Epidermal melanocyte (primary cell): ENCODE measurements at regions not wholly inside any gene's neighbourhood (a gene's known extent, or its start where the extent isn't known, plus 50 kb on each side); places are given as distances from the start of the nearest gene placed in this dataset.
A peak's percentile ranks its signal among the peaks of the same experiment; 100 is the strongest.

Experiments used
- DNase-seq: peaks from one replicate; pipeline ENCODE4 v3.0.0; 2011; ENCODE audit warnings: low spot score; ENCODE audit not compliant: insufficient read length

DNA sequence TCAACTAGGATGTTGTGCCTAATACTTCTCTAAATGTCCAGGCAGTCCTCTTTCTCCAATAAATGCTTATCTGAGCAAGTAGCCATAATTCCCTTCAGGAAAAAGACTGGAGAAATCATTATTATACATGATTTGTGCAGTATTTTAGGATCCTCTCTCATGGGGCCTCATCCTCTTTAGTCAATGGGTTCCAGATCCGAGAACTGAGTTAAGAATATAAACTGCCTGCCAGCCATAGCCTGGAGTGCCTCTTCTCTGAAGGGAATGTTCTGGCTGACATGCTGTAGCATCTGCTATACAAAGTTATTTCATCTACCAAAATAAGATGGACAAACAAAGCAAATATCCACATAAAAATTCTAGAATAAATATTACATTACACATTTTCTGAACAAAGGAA, 334.0 kb upstream of the PRMT6 start:
- DNase-seq: no peak

DNA sequence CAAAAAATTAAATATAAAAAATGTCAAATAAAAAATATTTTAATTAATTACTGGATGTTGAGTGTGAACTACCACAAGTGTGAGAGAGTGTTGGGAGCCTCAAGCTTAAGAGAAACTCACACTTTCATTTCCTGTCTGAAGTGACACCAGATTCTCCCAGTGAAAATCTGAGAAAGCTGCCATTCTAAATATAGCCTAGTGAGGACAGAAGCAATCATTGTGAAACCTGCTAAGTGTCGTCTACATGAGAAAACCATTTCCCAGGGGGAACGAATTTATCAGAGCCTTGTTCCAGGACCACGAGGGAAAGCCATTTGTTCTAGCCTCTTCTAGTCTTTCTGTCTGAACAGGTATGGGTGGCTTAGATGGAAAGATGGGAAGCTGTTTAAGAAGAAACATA, 329.3 kb upstream of the PRMT6 start:
- DNase-seq: no peak

DNA sequence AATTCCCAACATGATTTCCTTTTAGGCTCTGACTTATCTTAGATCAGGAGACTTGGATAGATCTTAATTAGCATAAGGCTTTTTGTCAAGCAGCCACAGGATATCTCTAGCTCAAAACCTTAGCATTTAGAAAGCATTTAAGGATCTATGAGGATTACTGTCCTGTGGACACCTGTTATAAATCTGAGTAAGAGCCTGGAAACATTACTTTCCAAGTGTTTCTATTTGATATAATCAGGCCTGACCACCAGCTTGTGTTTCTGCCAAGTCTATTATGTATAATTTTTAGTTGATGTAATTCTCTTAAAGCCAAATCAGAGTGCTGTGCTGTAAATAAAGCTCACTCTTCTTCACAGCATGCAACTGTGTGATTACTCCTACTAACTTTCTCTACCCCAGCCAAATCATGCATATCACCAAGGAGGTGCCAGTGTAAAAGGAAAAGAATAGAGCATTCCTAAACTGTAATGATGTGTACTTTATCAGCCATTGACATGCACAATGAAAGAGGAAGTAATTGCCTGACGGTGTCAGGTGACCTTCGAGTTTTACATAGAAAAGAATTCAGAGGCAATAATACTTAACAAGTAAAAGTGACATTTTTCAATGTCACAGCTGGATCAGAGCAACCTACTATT, 309.9 kb upstream of the PRMT6 start:
- no peak for DNase-seq

DNA sequence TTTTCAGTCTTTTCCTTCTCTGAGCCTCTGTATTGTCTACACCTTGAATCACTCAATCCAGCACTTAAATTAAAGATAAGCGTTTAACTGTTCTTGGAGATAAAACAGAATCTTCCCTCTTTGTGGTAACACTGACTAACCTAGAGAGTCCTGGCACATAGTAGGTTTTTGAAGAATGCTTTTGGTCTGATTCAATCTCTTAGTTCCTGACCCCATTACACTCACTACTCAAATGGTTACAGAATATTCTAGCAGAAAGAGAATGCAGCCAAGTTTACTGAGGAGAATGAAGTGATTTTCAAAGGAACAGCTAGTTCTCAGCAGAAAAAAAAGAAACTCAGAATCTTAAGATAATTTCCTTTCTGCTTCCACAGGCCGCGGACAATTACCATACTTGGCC, 309.2 kb upstream of the PRMT6 start:
- no peak for DNase-seq

DNA sequence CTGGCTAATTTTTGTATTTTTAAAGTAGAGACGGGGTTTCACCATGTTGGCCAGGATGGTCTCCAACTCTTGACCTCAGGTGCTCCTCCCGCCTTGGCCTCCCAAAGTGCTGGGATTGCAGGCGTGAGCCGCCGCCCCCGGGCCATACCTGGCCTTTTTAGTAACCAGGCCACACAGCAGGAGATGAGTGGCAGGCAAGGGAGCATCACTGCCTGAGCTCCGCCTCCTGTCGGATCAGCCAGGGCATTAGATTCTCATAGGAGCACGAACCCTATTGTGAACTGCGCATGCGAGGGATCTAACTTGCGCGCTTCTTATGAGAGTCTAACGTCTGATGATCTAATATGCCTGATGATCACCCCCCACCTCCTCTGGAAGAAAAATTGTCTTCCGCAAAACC, 308.7 kb upstream of the PRMT6 start:
- DNase-seq: no peak

DNA sequence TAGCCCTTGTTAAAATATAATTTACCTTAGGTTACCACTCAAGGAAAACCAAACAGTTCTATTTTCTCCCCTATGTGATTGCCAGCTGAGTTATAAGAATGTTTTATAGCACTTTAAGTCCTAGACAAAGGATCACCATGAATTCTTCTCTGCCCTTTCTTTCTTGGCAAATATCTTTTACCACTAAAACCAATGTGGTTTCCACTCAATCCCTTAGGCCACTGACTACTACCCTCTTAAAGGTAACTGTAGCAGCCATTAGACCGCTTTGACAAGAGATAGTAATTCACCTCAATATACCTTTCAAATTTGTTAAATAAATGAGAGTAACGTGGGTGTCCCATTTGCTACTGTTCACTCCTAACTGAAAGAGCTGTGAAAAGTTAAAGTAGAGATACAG, 307.9 kb upstream of the PRMT6 start:
- no peak for DNase-seq

DNA sequence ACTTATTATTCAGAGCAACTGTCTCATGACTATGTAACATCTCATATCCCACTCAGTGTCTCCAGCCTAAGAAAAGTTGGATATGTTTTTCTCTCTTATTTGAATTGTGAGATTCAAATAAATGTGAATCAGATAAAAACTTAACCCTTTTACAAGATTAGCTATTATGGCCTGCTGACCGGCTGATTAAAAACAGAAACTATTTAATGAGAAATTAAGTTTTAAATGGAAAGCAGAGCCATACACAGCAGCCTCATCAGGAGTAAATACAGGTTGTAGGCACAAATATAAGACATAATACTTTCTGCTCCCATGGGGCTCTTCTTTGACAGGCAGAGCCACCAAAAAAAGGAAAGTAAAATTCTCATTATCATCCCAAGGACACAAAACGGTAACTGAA, 307.0 kb upstream of the PRMT6 start:
- DNase-seq: no peak

DNA sequence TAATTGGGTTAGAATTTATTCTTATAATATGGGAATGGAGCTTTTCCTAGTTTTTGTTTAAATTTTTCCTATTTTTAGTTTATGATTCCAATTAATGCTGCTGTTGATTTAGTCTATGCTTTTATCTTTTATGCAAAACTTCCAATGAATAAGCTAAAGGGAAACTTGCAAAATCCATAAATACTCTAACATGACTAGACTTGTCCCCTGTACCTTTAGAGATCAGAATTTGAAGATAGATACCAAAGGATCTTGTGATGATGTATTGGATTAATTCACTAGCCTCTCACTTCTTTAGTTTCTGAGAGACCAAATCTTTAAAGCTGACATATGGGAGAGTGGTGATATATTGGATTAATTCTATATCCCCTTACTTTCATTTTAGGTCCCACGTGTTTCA, 306.6 kb upstream of the PRMT6 start:
- DNase-seq: no peak

DNA sequence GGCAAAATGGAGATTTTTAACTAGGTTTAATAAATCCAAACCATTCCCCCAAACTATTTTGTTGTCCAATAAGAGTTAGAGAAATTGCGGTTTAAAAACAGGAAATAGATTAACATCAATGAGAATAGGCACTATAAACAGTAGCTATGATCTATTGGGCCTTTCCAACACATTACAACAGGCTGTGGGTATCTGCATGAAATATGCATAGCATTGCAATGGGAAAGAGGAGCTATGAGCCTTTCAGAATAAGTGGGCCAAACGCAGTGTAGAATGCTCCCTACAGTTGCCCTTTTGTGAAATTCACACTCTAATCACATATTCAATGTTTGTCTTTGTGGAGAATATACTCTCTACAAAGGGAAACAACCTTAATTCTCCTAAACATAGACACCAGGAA, 305.5 kb upstream of the PRMT6 start:
- no peak for DNase-seq

DNA sequence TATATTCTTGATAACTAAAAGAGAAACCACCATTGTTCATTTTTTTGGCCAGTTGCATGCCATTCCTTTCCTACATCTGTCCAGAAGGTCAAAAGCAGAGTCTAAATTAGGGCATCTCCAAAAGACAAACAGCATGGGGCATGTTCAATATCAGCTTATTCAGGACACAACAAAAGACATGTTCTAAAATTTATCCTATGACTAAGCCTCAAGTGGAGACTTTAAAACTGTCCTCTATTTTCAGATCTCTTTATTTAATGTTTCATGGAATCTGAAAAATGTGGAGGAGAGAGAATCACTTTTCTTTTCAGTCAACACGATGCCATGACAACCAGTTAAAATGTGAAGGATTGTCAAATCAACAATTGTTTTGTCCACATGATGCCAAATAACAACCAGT, 303.4 kb upstream of the PRMT6 start:
- DNase-seq: peak; percentile 16

DNA sequence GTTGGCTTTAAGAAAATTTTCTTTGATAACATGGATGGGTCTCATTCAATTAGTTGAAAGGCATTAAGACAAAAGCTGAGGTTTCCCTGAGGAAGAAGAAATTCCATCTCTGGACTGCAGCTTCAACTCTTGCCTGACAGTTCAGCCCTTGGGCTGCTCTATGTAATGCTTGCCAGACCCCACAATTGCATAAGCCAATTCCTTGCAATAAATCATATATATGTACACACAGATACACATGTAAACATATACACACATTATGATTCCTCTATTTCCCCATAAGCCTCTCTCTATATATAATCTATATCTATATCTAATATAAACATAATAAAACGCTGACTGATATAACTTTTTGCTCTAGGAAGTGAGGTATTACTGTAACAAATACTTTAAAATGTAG, 301.5 kb upstream of the PRMT6 start:
- DNase-seq: no peak

DNA sequence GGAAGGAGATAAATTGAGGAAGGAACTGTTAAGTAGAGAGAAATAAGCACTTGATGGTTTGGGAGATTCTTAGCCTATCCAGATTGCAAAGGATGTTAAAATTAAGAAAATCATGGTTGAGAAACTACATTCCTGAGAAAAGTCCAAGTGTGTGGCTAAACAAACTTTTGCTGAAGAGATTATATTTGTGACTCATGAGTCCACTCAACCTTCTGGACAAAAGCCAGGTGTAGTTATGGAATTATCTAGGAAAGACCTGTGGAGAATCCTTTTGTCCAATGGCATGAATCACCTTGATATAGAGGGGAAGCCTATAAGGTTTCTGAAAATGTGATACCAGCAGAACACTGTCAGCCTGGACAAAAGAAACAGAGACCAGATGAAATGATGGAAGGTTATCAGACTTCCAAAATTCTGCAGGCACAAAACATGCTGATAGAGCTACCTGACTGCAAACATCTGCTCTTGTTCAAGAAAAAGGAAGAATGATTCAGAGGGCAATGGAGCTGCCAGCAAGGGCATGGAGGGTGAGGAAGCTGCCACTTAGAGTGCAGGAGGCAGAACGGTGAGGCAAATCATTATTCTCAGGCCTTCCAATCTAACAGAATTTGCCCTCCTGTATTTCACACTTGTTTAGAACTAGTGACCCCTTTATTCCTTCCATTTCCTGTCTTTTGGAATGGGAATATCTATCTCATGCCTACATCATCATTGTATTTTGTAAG, 300.6 kb upstream of the PRMT6 start:
- DNase-seq: no peak

DNA sequence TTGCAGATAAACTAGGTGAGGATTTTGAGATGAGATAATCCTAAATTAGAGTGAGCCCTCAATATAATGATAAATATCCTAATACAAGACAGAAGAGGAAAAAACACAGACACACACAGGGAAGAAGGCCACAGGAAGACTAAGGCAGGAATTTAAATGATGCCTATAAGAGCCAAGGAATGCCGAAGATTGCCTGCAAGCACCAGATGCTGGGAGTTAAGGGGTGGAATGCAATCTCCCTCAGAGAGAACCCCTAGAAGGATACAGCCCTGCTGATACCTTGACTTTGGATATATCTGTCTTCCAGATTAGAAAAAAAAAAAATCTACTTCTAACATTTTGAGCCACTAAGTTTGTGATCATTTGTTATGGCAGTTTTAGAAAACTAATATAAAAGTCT, 299.7 kb upstream of the PRMT6 start:
- no peak for DNase-seq

DNA sequence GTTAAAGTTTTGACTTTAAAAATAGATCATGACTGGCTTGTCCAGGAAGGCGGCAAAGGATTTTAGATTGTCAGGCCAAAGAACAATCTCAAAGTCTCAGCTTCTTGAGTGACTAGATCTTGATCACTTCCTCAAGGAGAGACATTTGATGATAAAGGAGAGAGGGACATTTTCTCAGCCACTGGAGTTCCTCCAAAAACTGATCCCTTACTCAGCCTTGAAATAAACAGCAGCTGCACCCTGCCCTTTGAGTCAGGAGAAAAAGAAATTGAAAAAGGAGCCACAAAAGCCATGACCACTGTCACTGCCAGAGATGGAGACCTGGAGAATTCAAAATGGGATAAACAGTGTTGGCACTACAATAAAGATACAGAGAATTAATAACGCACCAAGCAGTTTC, 288.4 kb upstream of the PRMT6 start:
- no peak for DNase-seq

DNA sequence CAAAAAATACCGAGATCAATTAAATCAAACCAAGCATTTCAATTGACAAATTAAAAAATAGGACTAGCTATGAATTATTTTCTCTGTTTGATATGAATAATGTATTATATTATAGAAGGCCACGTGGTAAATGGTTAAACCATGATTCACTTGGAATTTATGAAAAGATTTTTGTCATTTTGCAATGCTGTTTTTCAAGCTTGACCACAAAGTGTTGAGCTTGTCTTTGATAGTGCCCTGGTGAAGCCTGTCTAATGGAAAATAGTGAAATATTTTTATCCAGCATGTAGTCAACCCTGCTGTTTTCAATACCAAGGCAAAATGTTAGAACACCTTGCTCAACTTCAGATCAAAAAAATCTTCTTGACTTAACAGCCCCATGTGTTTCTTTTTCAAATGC, 288.0 kb upstream of the PRMT6 start:
- no peak for DNase-seq

DNA sequence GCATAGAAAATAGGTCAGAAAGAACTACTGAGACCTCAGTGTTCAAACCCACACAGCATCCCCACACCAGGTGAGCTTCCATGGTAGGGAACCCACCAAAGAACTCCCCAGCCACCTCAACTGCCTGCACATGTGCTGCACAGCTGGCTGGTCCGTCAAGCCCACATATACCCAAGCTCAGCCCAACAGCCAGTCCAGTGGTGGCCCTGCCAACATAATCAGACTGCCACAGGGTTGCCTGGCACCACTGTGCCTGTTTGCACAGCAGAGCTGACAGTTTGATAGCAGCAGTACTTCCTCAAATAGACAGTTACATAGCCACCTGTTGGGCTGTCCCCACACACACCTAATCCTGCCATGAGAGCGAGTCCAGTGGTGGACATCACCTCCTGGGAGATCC, 283.3 kb upstream of the PRMT6 start:
- DNase-seq: no peak

DNA sequence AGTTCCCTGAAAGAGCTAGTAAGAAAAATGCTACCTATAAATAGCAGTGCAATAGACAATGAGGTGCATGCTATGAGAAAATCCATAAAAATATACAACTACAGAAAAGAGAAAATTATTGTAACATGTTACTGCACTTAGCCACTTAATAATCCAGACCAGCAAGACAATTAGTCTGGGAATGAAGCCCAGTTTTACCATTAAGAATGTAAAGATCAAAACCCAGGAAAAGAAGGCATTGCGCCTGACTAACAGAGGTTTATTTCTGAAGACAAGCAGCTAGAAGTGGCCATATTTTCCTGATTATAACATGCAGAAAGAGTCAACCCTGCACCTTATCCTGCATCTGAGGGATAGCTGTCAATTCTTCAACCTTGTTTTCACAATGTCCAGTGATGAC, 276.4 kb upstream of the PRMT6 start:
- no peak for DNase-seq

DNA sequence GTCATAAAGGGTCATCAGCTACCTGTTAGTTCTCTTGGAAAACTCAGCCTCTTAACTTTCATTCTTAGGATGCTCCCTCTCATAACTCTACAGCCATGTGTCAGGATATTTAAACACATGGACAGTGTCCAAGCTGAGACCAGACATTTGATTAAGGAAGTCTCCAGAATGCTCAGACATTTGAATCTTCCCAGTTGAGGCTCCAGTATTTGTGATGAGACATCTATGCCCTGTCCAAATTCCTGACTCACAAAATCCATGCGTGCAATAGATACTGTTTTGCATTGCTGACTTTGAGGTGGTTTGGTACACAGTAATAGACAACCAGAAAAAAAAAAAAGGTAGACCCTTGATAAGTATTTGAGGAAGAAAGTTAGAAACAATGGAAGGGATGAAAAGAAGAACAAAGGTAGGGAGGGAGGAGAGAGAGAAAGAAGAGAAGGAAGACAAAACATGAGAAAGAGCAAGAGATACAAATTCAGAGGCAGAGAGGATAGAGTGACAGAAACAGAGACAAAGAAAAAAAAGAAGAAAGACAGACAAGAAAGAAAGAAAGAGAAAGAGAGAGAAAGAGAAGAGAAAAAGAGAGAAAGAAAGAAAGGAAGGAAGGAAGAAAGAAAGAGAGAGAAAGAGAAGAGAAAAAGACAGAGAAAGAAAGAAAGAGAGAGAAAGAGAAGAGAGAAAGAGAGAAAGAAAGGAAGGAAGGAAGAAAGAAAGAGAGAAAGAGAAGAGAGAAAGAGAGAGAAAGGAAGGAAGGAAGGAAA, 275.5 kb upstream of the PRMT6 start:
- DNase-seq: no peak

DNA sequence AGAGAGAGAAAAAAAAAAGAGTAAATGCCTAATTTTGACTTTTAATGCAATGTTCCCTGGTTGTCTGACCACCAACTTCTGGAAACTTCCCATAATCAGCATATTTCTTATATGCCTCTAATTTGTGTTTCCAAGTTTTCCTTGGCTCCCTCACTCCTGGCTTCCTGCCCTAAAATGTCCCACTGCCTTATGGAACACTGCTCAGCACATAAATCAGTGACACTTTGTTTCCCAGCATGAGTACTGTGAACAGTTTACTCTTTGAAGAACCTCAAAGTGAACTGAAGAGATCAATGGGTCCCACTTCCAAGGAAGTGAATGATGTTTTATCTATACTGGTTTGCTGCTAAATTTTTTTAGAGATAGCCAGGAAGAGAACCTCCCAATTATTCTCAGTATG, 271.3 kb upstream of the PRMT6 start:
- no peak for DNase-seq

DNA sequence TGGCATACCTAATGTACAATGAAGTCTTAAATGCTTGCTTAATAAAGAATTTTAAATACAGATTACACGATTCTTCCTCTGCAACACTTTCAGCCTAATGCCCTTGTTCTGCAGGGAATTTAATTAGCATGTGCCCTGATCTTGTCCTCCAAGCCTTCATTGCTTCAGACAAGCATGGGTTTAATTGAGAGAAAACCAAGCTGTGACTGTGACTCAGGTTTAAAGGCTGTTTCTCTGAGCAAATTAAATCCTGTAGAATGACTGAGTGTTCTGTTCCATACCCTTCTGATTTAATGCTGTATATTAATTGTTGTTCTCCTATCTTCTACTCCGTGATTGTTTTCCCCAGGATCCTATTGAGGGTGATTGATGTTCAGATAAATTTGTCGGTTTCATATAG, 269.0 kb upstream of the PRMT6 start:
- no peak for DNase-seq

DNA sequence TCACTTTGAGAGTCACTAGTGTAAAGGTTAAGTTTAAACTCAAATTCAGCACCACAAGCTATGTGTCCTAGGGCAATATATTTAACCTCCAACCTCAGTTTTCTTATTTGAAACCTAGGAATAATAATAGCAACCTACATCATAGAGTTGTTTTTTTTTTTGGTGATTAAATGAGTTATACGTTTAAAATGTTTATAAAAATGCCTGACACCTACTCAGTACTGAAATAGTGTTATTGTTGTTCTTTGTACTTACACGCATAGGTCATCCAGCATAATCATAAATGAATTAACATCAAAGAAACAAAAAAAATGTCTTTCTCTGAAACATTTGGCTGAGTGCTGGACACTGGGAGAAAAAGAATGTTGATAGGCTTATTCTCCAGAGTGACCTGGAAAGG, 266.8 kb upstream of the PRMT6 start:
- DNase-seq: no peak

DNA sequence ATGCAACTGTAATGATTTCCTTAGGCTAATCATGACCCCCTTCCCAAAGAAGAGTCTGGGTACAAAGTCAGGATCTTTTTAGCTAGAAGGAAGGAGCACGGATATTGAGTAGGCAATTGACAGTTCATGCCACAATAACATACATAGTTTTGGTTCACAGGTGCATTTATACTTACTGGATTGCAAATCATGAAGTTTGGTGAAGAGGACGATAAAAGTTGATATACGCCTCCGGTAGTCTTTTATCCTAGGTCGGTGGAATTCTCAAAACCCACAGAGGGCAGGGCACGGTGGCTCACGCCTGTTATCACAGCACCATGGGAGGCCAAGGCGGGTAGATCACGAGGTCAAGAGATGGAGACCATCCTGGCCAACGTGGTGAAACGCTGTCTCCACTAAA, 265.4 kb upstream of the PRMT6 start:
- DNase-seq: no peak

DNA sequence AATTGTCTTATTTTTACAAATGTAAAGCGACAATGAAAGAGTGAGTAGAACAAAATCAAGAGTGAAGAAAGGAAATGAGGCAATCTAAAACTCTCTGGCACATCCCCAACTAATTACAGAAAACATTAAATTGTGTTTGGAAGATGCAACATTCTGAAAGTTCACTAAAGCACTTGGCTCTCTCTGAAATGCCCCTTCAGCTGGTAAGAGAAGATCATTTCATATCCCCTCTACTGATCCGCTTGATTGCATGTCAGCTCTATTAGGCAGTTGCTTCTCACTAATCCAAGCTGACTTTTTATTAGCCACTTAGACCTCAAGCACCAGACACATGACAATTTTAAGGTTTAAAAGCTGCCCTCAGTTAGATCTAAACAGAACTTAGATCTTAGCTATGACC, 262.8 kb upstream of the PRMT6 start:
- no peak for DNase-seq
